ENCODE measurements at regions not wholly inside any gene's neighbourhood (a gene's known extent, or its start where the extent isn't known, plus 50 kb on each side); places are given as distances from the start of the nearest gene placed in this dataset.

GRCh38 chr2:126444512-126444911 lies 211.4 kb upstream of the GYPC start:
- no peaks in the 10 kb centered on the region for H3K27me3 ChIP-seq
- intact Hi-C loops (cut with DNase I; ENCODE audit: low total_unique reads): no loop called here
- H3K4me1 ChIP-seq: no peaks in the 10 kb centered on the region
- TF ChIP-seq CTCF (IDR thresholded peaks at IDR 0.05) (no peak), POLR2A (IDR thresholded peaks at IDR 0.05) (no peak)
- DNase-seq: no peak
- no peaks in the 10 kb centered on the region for H3K9me3 ChIP-seq
- H3K27ac ChIP-seq: no peak overlapping the region
- no peaks in the 10 kb centered on the region for H3K36me3 ChIP-seq (ENCODE audit: low read depth, missing control alignments)
- no peak overlapping the region for H3K4me3 ChIP-seq
- WGBS, 2 donors: 77 to 86% methylated on average over 1 of the region's 1 CpG

- intact Hi-C loops (cut with DNase I; ENCODE audit: low total_unique reads): no loop called here
- DNase-seq: no peak
- Histone ChIP-seq H3K27ac (no peak overlapping the region), H3K4me3 (no peak overlapping the region), H3K36me3 (ENCODE audit: low read depth, missing control alignments) (no peaks in the 10 kb centered on the region), H3K9me3 (no peaks in the 10 kb centered on the region), H3K27me3 (no peaks in the 10 kb centered on the region), H3K4me1 (no peaks in the 10 kb centered on the region)
- TF ChIP-seq CTCF (IDR thresholded peaks at IDR 0.05) (no peak), POLR2A (IDR thresholded peaks at IDR 0.05) (no peak)
- 80 to 90% methylated on average over 3 of the region's 3 CpGs for WGBS, 2 donors
Observed at GRCh38 chr2:126446106-126446695, 209.8 kb upstream of the GYPC start.

- TF ChIP-seq CTCF (IDR thresholded peaks at IDR 0.05): no peak
- TF ChIP-seq POLR2A (IDR thresholded peaks at IDR 0.05): no peak
- H3K27ac ChIP-seq: no peak overlapping the region
- no peaks in the 10 kb centered on the region for H3K36me3 ChIP-seq (ENCODE audit: low read depth, missing control alignments)
- 46% methylated on average over 5 of the region's 5 CpGs for WGBS, 2 donors
- no peaks in the 10 kb centered on the region for H3K9me3 ChIP-seq
- H3K4me3 ChIP-seq: no peak overlapping the region
- no peak for DNase-seq
- intact Hi-C loops (cut with DNase I; ENCODE audit: low total_unique reads): no loop called here
- H3K4me1 ChIP-seq: no peaks in the 10 kb centered on the region
- H3K27me3 ChIP-seq: no peaks in the 10 kb centered on the region
Observed at GRCh38 chr2:126448611-126449010, 207.3 kb upstream of the GYPC start.

- Histone ChIP-seq H3K36me3 (ENCODE audit: low read depth, missing control alignments) (no peaks in the 10 kb centered on the region), H3K4me3 (no peak overlapping the region), H3K27me3 (no peaks in the 10 kb centered on the region), H3K27ac (no peak overlapping the region), H3K9me3 (no peaks in the 10 kb centered on the region), H3K4me1 (no peaks in the 10 kb centered on the region)
- intact Hi-C loops (cut with DNase I; ENCODE audit: low total_unique reads): no loop called here
- 71 to 74% methylated on average over 2 of the region's 2 CpGs for WGBS, 2 donors
- DNase-seq: no peak
- TF ChIP-seq CTCF (IDR thresholded peaks at IDR 0.05): no peak
- no peak for TF ChIP-seq POLR2A (IDR thresholded peaks at IDR 0.05)
Observed at GRCh38 chr2:126449677-126450076, 206.3 kb upstream of the GYPC start.

GRCh38 chr2:126463892-126464674 lies 191.9 kb upstream of the GYPC start:
- no peak for TF ChIP-seq POLR2A (IDR thresholded peaks at IDR 0.05)
- no peak for TF ChIP-seq CTCF (IDR thresholded peaks at IDR 0.05)
- no peak for DNase-seq
- Histone ChIP-seq H3K4me1 (no peaks in the 10 kb centered on the region), H3K4me3 (no peak overlapping the region), H3K27me3 (no peaks in the 10 kb centered on the region), H3K9me3 (no peaks in the 10 kb centered on the region), H3K36me3 (ENCODE audit: low read depth, missing control alignments) (no peaks in the 10 kb centered on the region), H3K27ac (no peak overlapping the region)
- WGBS, 2 donors: 83 to 84% methylated on average over 8 of the region's 8 CpGs
- intact Hi-C loops (cut with DNase I; ENCODE audit: low total_unique reads): no loop called here
